ENCODE measurements at regions not wholly inside any gene's neighbourhood (a gene's known extent, or its start where the extent isn't known, plus 50 kb on each side); places are given as distances from the start of the nearest gene placed in this dataset.

DNA sequence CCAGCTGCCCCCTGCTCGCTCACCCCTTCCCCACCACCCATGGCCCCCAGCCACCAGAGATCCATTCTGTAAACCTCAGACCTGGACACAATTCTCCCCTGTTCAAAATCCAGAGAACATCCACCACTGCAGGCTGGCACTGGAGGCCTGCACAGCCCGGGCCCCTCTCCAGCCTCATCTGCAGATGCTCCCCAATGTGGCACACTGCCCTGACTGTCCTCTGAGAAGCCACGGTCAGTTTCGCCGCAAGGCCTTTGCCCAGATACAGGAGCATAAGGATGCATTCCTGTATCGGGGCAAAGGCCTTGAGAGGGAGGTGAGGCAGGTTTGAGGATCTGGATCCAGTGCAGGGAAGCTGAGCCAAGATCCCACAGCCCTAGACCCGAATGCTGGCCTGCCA, 175.4 kb upstream of the LINGO1 start:
- TF ChIP-seq CTCF (IDR thresholded peaks at IDR 0.05), result no peak
- TF ChIP-seq POLR2A (IDR thresholded peaks at IDR 0.05), result no peak
- no peak for TF ChIP-seq EP300 (IDR thresholded peaks at IDR 0.05)

Data from tibial nerve (tissue), 4 donors.